T-cell (primary cell): ENCODE measurements at regions not wholly inside any gene's neighbourhood (a gene's known extent, or its start where the extent isn't known, plus 50 kb on each side); places are given as distances from the start of the nearest gene placed in this dataset.

Source experiments
- ATAC-seq, 4 experiments: fragments of 200-7000 bp in 3 of 4; fragments of 150-1000 bp in 1 of 4; cut with Tn5 transposase; replicated peaks in 1 of 4; 1 replicate in 3 of 4; 2 replicates in 1 of 4; pipeline ENCODE4 v1.10.0; 2021; ENCODE audit warnings: moderate library complexity in 3 of 4, mild to moderate bottlenecking in 2 of 4, moderate number of reproducible peaks in 1 of 4
- CTCF ChIA-PET, 2 donors: fragments of 300-600 bp; sonication (Branson Sonifier 250); formaldehyde crosslinking; loops; one replicate each; lab custom pipeline; 2022; ENCODE audit warnings: antibody characterized with exemption in 2 of 2; lab: Charles Lee
- POLR2A ChIA-PET, 2 donors: fragments of 300-600 bp; sonication (Branson Sonifier 250); formaldehyde crosslinking; loops; one replicate each; lab custom pipeline; 2022; ENCODE audit warnings: antibody characterized with exemption in 2 of 2; lab: Charles Lee
- DNase-seq, 35 experiments: peaks; one replicate each; pipeline versions ENCODE4 v3.0.0 to v3.0.0-alpha.2; 2013 to 2023
- H3K27ac ChIP-seq: one replicate; pipeline ENCODE4 v1.5.1; 2013; ENCODE audit warnings: low read length
- H3K27me3 ChIP-seq, 2 experiments: replicated peaks in 1 of 2; 1 replicate in 1 of 2; 2 replicates in 1 of 2; pipeline versions ENCODE4 v1.6.1 to v1.7.0; 2013; ENCODE audit warnings: low read length in 1 of 2, mixed read lengths in 1 of 2; ENCODE audit not compliant: control insufficient read depth in 2 of 2, insufficient read depth in 2 of 2; ENCODE audit errors: extremely low read depth in 1 of 2
- H3K36me3 ChIP-seq, 2 donors: 1 replicate in 1 of 2; 2 replicates in 1 of 2; pipeline versions ENCODE4 v1.6.1 to v1.7.0; 2013; ENCODE audit warnings: low read length in 1 of 2; ENCODE audit not compliant: control insufficient read depth in 2 of 2, insufficient read depth in 1 of 2; ENCODE audit errors: extremely low read depth in 1 of 2
- H3K4me1 ChIP-seq, 2 experiments: 1 replicate in 1 of 2; 2 replicates in 1 of 2; pipeline versions ENCODE4 v1.6.1 to v1.7.0; 2013; ENCODE audit warnings: low read length in 2 of 2, mixed read lengths in 1 of 2; ENCODE audit not compliant: insufficient read depth in 2 of 2, control insufficient read depth in 1 of 2; ENCODE audit errors: extremely low read depth in 1 of 2
- H3K4me3 ChIP-seq, 2 donors: 1 replicate in 1 of 2; 2 replicates in 1 of 2; pipeline versions ENCODE4 v1.5.1 to v1.7.0; 2013; ENCODE audit warnings: mild to moderate bottlenecking in 2 of 2, low read length in 1 of 2, moderate library complexity in 1 of 2; ENCODE audit not compliant: control insufficient read depth in 1 of 2; ENCODE audit errors: extremely low read depth in 1 of 2
- H3K9me3 ChIP-seq: 2 replicates; pipeline ENCODE4 v1.7.0; 2013
- H3K27ac Mint-ChIP-seq, 2 donors: one replicate each; pipeline ENCODE4 v1.8.0; 2020 to 2021; ENCODE audit warnings: mild to moderate bottlenecking in 2 of 2, mixed read lengths in 2 of 2
- H3K27me3 Mint-ChIP-seq, 2 donors: one replicate each; pipeline ENCODE4 v1.8.0; 2021 to 2022; ENCODE audit warnings: mixed read lengths in 2 of 2
- H3K36me3 Mint-ChIP-seq: one replicate; pipeline ENCODE4 v1.8.0; 2021; ENCODE audit warnings: mixed read lengths
- H3K4me1 Mint-ChIP-seq, 3 donors: one replicate each; pipeline ENCODE4 v1.8.0; 2020 to 2022; ENCODE audit warnings: mixed read lengths in 3 of 3, mild to moderate bottlenecking in 1 of 3
- H3K4me3 Mint-ChIP-seq, 3 donors: one replicate each; pipeline ENCODE4 v1.8.0; 2020 to 2022; ENCODE audit warnings: mild to moderate bottlenecking in 3 of 3, mixed read lengths in 3 of 3, moderate library complexity in 3 of 3
- H3K9me3 Mint-ChIP-seq, 3 donors: one replicate each; pipeline ENCODE4 v1.8.0; 2020 to 2022; ENCODE audit warnings: mixed read lengths in 3 of 3
- WGBS: methylation state at CpG from one replicate; pipeline ENCODE4 v1.1.5; 2013; ENCODE audit warnings: missing lambda C conversion rate; ENCODE audit not compliant: insufficient coverage; 5-methylcytosine and 5-hydroxymethylcytosine counted together

- peaks cover 0 to 8% (median 5%) of the 10 kb centered on the region in 3 donors for H3K4me1 Mint-ChIP-seq
- DNase-seq (no peak), ATAC-seq (no peak)
- WGBS: no CpG with 5 or more reads among the region's 1 CpG
- Histone ChIP-seq H3K4me1 (no peaks in the 10 kb centered on the region), H3K4me3 (no peak overlapping the region), H3K27me3 (no peaks in the 10 kb centered on the region), H3K36me3 (no peaks in the 10 kb centered on the region), H3K27ac (no peak overlapping the region), H3K9me3 (no peaks in the 10 kb centered on the region)
- H3K9me3 Mint-ChIP-seq: peaks cover 7 to 25% (median 17%) of the 10 kb centered on the region in 3 donors
- ChIA-PET CTCF (no interaction called here), POLR2A (no interaction called here)
- H3K27ac Mint-ChIP-seq: peak overlapping the region in 1 of 2 donors; percentile 2
- no peak overlapping the region for H3K4me3 Mint-ChIP-seq
- H3K36me3 Mint-ChIP-seq: peaks cover 29% of the 10 kb centered on the region
- H3K27me3 Mint-ChIP-seq: no peaks in the 10 kb centered on the region
Measured at GRCh38 chr6:131400054-131400778, 172.8 kb upstream of the ARG1 start.

- no peak for DNase-seq
- Mint-ChIP-seq H3K4me1 (peaks cover 0 to 8% (median 5%) of the 10 kb centered on the region in 3 donors), H3K27me3 (no peaks in the 10 kb centered on the region), H3K36me3 (peaks cover 26% of the 10 kb centered on the region), H3K27ac (peak overlapping the region in 1 of 2 donors; percentile 2), H3K9me3 (peaks cover 7 to 23% (median 17%) of the 10 kb centered on the region in 3 donors), H3K4me3 (no peak overlapping the region)
- Histone ChIP-seq H3K9me3 (no peaks in the 10 kb centered on the region), H3K4me1 (no peaks in the 10 kb centered on the region), H3K27ac (no peak overlapping the region), H3K36me3 (no peaks in the 10 kb centered on the region), H3K4me3 (no peak overlapping the region), H3K27me3 (no peaks in the 10 kb centered on the region)
- no peak for ATAC-seq
- no CpG with 5 or more reads among the region's 2 CpGs for WGBS
- POLR2A ChIA-PET: no interaction called here
- CTCF ChIA-PET: no interaction called here
Measured at GRCh38 chr6:131400779-131401496, 172.1 kb upstream of the ARG1 start.

GRCh38 chr6:131408811-131409210 is 164.2 kb upstream of the ARG1 start:
- no peak overlapping the region for H3K4me3 Mint-ChIP-seq
- WGBS: no CpG with 5 or more reads among the region's 1 CpG

GRCh38 chr6:131410785-131411184 is 162.2 kb upstream of the ARG1 start:
- WGBS: no CpG with 5 or more reads among the region's 1 CpG
- DNase-seq (no peak), ATAC-seq (no peak)
- Histone ChIP-seq H3K9me3 (peaks cover 2% of the 10 kb centered on the region), H3K36me3 (no peaks in the 10 kb centered on the region), H3K4me1 (no peaks in the 10 kb centered on the region), H3K27me3 (no peaks in the 10 kb centered on the region), H3K4me3 (no peak overlapping the region), H3K27ac (no peak overlapping the region)
- no peak overlapping the region for H3K4me3 Mint-ChIP-seq
- peaks cover 24% of the 10 kb centered on the region for H3K36me3 Mint-ChIP-seq
- no peaks in the 10 kb centered on the region for H3K27me3 Mint-ChIP-seq
- ChIA-PET CTCF (no interaction called here), POLR2A (no interaction called here)
- H3K9me3 Mint-ChIP-seq: peaks cover 4 to 8% (median 5%) of the 10 kb centered on the region in 3 donors
- H3K27ac Mint-ChIP-seq: no peak overlapping the region
- H3K4me1 Mint-ChIP-seq: peaks cover 2 to 9% (median 4%) of the 10 kb centered on the region in 3 donors

More at GRCh38 chr6:131408811-131409210, 164.2 kb upstream of the ARG1 start:
- no peaks in the 10 kb centered on the region for H3K36me3 ChIP-seq
- DNase-seq: no peak
- no peak overlapping the region for H3K27ac ChIP-seq
- H3K4me1 Mint-ChIP-seq: peaks cover 2 to 9% (median 2%) of the 10 kb centered on the region in 3 donors
- H3K9me3 Mint-ChIP-seq: peaks cover 4 to 8% (median 5%) of the 10 kb centered on the region in 3 donors
- H3K9me3 ChIP-seq: peaks cover 2% of the 10 kb centered on the region
- H3K27ac Mint-ChIP-seq: no peak overlapping the region
- peaks cover 24% of the 10 kb centered on the region for H3K36me3 Mint-ChIP-seq
- H3K27me3 Mint-ChIP-seq: no peaks in the 10 kb centered on the region
- ATAC-seq: no peak
- no peaks in the 10 kb centered on the region for H3K4me1 ChIP-seq
- ChIA-PET CTCF (no interaction called here), POLR2A (interaction anchor here in 1 of 2 donors (0.7 kb wide), 1 partner anchor 21 kb away, joined by 3 read pairs; no protein-coding TSS in a partner anchor)
- no peaks in the 10 kb centered on the region for H3K27me3 ChIP-seq
- no peak overlapping the region for H3K4me3 ChIP-seq

- DNase-seq (no peak), ATAC-seq (no peak)
- Mint-ChIP-seq H3K4me1 (peaks cover 4 to 12% (median 8%) of the 10 kb centered on the region in 3 donors), H3K27ac (no peak overlapping the region), H3K36me3 (peaks cover 24% of the 10 kb centered on the region), H3K9me3 (peaks cover 4 to 5% (median 5%) of the 10 kb centered on the region in 3 donors), H3K4me3 (no peak overlapping the region), H3K27me3 (no peaks in the 10 kb centered on the region)
- peaks cover 2% of the 10 kb centered on the region for H3K9me3 ChIP-seq
- H3K36me3 ChIP-seq: no peaks in the 10 kb centered on the region
- no peak overlapping the region for H3K27ac ChIP-seq
- no peaks in the 10 kb centered on the region for H3K4me1 ChIP-seq
- ChIA-PET POLR2A (interaction anchor here in 1 of 2 donors (0.6 kb wide), 1 partner anchor 1075 kb away, joined by 3 read pairs; no protein-coding TSS in a partner anchor), CTCF (no interaction called here)
- H3K27me3 ChIP-seq: no peaks in the 10 kb centered on the region
- no peak overlapping the region for H3K4me3 ChIP-seq
- WGBS: 82% methylated on average over 2 of the region's 7 CpGs
Measured at GRCh38 chr6:131412960-131413830, 159.8 kb upstream of the ARG1 start.

- no peak for ATAC-seq
- no peaks in the 10 kb centered on the region for H3K36me3 ChIP-seq
- Mint-ChIP-seq H3K27me3 (no peaks in the 10 kb centered on the region), H3K4me1 (peaks cover 4 to 12% (median 8%) of the 10 kb centered on the region in 3 donors), H3K27ac (no peak overlapping the region), H3K36me3 (peaks cover 24% of the 10 kb centered on the region), H3K9me3 (peaks cover 4 to 5% (median 5%) of the 10 kb centered on the region in 3 donors), H3K4me3 (no peak overlapping the region)
- peaks cover 2% of the 10 kb centered on the region for H3K9me3 ChIP-seq
- POLR2A ChIA-PET: no interaction called here
- no peak overlapping the region for H3K4me3 ChIP-seq
- no peak overlapping the region for H3K27ac ChIP-seq
- no peak for DNase-seq
- no peaks in the 10 kb centered on the region for H3K4me1 ChIP-seq
- no CpG with 5 or more reads among the region's 2 CpGs for WGBS
- CTCF ChIA-PET: no interaction called here
- no peaks in the 10 kb centered on the region for H3K27me3 ChIP-seq
Measured at GRCh38 chr6:131413831-131414191, 159.2 kb upstream of the ARG1 start.
